Karpas-422 (cell line): ENCODE measurements at regions not wholly inside any gene's neighbourhood (a gene's known extent, or its start where the extent isn't known, plus 50 kb on each side); places are given as distances from the start of the nearest gene placed in this dataset.

ENCODE experiments used
- DNase-seq: peaks from one replicate; pipeline ENCODE4 v3.0.0-alpha.2; 2015
- H2AFZ ChIP-seq: fragments of 200-600 bp; sonication (generic); 2 replicates; pipeline ENCODE4 v1.6.1; 2014; ENCODE audit warnings: antibody characterized with exemption, low read length, mixed read lengths
- H3K27ac ChIP-seq: fragments of 200-600 bp; sonication (generic); 2 replicates; pipeline ENCODE4 v1.5.1; 2014; ENCODE audit warnings: mild to moderate bottlenecking, low read length, moderate library complexity
- H3K27me3 ChIP-seq: fragments of 200-600 bp; sonication (generic); 2 replicates; pipeline ENCODE4 v1.6.1; 2014; ENCODE audit warnings: low read length, mixed read lengths
- H3K36me3 ChIP-seq: fragments of 200-600 bp; sonication (generic); 2 replicates; pipeline ENCODE4 v1.6.1; 2014; ENCODE audit warnings: low read length, mixed read lengths; ENCODE audit not compliant: insufficient read depth
- H3K4me1 ChIP-seq: fragments of 200-600 bp; sonication (generic); 2 replicates; pipeline ENCODE4 v1.6.1; 2014; ENCODE audit warnings: mild to moderate bottlenecking, low read length, mixed read lengths
- H3K4me2 ChIP-seq: fragments of 200-600 bp; sonication (generic); 2 replicates; pipeline ENCODE4 v1.6.1; 2014; ENCODE audit warnings: low read length, low read depth, mild to moderate bottlenecking; ENCODE audit not compliant: poor library complexity, severe bottlenecking
- H3K4me3 ChIP-seq: fragments of 200-600 bp; sonication (generic); 2 replicates; pipeline ENCODE4 v1.5.1; 2014; ENCODE audit warnings: mild to moderate bottlenecking, antibody characterized with exemption, low read length, mixed read lengths
- H3K79me2 ChIP-seq: fragments of 200-600 bp; sonication (generic); 2 replicates; pipeline ENCODE4 v1.6.1; 2014; ENCODE audit warnings: mild to moderate bottlenecking, low read length, mixed read lengths
- H3K9ac ChIP-seq: fragments of 200-600 bp; sonication (generic); 2 replicates; pipeline ENCODE4 v1.6.0; 2014; ENCODE audit warnings: low read length
- H3K9me2 ChIP-seq: fragments of 200-600 bp; sonication (generic), shearing (Covaris generic); replicated peaks from 2 replicates; pipeline ENCODE4 v1.6.0; 2014; ENCODE audit warnings: mild to moderate bottlenecking, low read length, moderate library complexity; ENCODE audit not compliant: insufficient read depth
- H3K9me3 ChIP-seq: fragments of 300-700, 200-600 bp; sonication (generic); 2 replicates; pipeline ENCODE4 v1.6.1; 2014; ENCODE audit warnings: low read length, mixed read lengths
- H4K20me1 ChIP-seq: fragments of 200-600 bp; sonication (generic); 2 replicates; pipeline ENCODE4 v1.6.1; 2014; ENCODE audit warnings: mild to moderate bottlenecking, antibody characterized with exemption, low read length, low read depth; ENCODE audit not compliant: insufficient read depth

DNA sequence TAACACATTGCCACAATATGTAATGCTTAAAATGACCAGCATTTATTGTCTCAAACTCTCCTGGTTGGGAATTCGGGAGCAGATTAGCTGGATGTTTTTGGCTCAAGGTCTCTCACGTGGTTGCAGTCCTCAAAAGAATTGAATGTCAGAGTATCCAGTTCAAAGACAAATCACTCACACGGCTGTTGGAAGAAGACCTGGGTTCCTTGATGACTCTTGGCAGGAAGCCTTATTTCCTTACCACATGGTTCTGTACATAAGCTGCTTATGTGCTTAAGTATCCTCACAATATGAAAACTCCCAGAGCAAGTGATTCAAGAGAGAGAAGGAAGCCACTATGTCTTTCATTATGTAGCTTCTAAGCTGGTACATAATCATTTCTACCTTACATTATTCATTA, 230.3 kb upstream of the PTPRD start:
- H3K9me3 ChIP-seq, result peaks cover 10% of the 10 kb centered on the region; the same call in 1 of the 2 replicates
- no peaks in the 10 kb centered on the region for H3K79me2 ChIP-seq
- no peaks in the 10 kb centered on the region for H3K9me2 ChIP-seq
- H3K27me3 ChIP-seq, result no peaks in the 10 kb centered on the region
- H3K36me3 ChIP-seq, result no peaks in the 10 kb centered on the region
- DNase-seq, result no peak
- no peak overlapping the region for H3K4me2 ChIP-seq
- no peak overlapping the region for H3K4me3 ChIP-seq
- no peak overlapping the region for H3K9ac ChIP-seq
- no peak overlapping the region for H3K27ac ChIP-seq
- no peak overlapping the region for H2AFZ ChIP-seq
- H3K4me1 ChIP-seq, result no peaks in the 10 kb centered on the region
- H4K20me1 ChIP-seq, result no peaks in the 10 kb centered on the region

GRCh38 chr9:10855847-10856246, 243.0 kb upstream of the PTPRD start:
- peak; percentile 49 for DNase-seq

DNA sequence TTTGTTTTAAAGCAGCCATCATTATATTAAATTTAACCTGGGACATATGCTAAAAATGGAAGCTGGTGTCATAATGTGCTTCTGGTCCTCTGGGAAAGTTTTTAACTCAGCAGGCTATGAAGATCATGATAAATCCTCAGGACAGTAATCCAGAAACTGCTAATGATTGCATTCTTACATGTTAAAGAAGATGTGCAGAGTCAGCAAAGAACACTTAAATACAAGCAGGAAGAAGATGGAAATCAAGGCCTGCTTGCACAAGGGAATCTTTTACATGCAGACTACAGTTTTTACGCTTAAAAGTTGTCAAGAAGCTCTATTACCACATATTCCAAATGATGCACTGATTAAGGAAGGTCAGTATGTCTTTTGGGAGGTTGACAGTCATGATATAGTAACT, 246.0 kb upstream of the PTPRD start:
- Histone ChIP-seq H3K36me3 (no peaks in the 10 kb centered on the region), H3K9me3 (peaks cover 15% of the 10 kb centered on the region), H3K4me1 (no peaks in the 10 kb centered on the region), H4K20me1 (no peaks in the 10 kb centered on the region), H3K4me3 (no peak overlapping the region), H3K4me2 (no peak overlapping the region), H3K79me2 (no peaks in the 10 kb centered on the region), H3K27me3 (no peaks in the 10 kb centered on the region), H3K27ac (no peak overlapping the region), H3K9me2 (no peaks in the 10 kb centered on the region), H3K9ac (no peak overlapping the region), H2AFZ (no peak overlapping the region)
- no peak for DNase-seq

More at GRCh38 chr9:10855847-10856246, 243.0 kb upstream of the PTPRD start:
- no peaks in the 10 kb centered on the region for H3K36me3 ChIP-seq
- H3K27me3 ChIP-seq, result no peaks in the 10 kb centered on the region
- H3K9me3 ChIP-seq, result peaks cover 12% of the 10 kb centered on the region
- no peak overlapping the region for H3K27ac ChIP-seq
- no peaks in the 10 kb centered on the region for H4K20me1 ChIP-seq
- no peaks in the 10 kb centered on the region for H3K4me1 ChIP-seq
- no peak overlapping the region for H3K4me2 ChIP-seq
- H3K9me2 ChIP-seq, result no peaks in the 10 kb centered on the region
- no peak overlapping the region for H3K9ac ChIP-seq
- H3K4me3 ChIP-seq, result no peak overlapping the region
- no peak overlapping the region for H2AFZ ChIP-seq
- no peaks in the 10 kb centered on the region for H3K79me2 ChIP-seq

DNA sequence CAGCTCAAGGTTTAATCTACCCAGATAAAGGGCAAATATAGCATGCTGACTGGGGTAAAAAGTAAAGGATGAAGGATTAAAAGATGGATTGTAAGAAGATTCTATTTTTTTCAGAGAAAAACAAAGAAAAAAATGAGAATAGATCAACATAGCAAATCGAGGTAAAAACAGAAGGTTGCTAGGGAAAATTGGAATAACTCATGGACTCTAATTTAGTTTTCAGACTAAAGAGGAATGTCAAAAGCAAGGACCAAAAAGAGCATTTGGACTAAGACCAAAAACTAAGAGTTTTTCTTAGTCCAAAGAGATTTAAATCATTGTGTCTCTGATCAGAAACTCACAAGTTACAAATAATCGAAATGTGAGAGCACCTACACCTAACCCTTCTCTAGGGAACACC, 250.7 kb upstream of the PTPRD start:
- Histone ChIP-seq H3K4me1 (no peaks in the 10 kb centered on the region), H3K27ac (no peak overlapping the region), H3K4me2 (no peak overlapping the region), H4K20me1 (no peaks in the 10 kb centered on the region), H3K27me3 (no peaks in the 10 kb centered on the region), H3K36me3 (no peaks in the 10 kb centered on the region), H3K79me2 (no peaks in the 10 kb centered on the region), H3K9me2 (no peaks in the 10 kb centered on the region), H2AFZ (no peak overlapping the region), H3K4me3 (no peak overlapping the region), H3K9ac (no peak overlapping the region), H3K9me3 (peaks cover 13% of the 10 kb centered on the region)
- no peak for DNase-seq

DNA sequence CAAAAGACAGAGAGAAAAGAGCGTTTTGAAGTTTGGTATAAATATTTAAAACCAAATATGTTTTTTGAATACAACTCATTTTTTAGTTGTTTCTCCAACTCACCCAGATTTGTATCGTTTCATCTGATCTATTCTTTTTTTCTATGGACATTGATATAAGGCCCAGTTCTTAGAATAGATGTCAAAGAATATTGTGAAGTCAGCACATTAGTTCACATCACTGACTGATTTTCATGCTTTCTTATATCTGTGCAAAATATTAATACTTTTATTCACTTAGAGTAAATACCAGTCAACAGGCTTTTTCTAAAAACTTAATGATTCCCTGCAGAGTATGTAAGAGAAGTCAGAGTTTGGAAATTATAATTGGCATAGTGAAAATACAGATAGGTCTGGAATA, 254.4 kb upstream of the PTPRD start:
- DNase-seq, result no peak
- Histone ChIP-seq H3K27ac (no peak overlapping the region), H3K9me2 (no peaks in the 10 kb centered on the region), H4K20me1 (no peaks in the 10 kb centered on the region), H2AFZ (no peak overlapping the region), H3K9me3 (0 out of 2 replicates have a peak, but pooled peaks cover 6% of the 10 kb centered on the region), H3K36me3 (no peaks in the 10 kb centered on the region), H3K4me1 (no peaks in the 10 kb centered on the region), H3K27me3 (no peaks in the 10 kb centered on the region), H3K79me2 (no peaks in the 10 kb centered on the region), H3K4me3 (no peak overlapping the region), H3K9ac (no peak overlapping the region), H3K4me2 (no peak overlapping the region)

- Histone ChIP-seq H3K9me2 (no peaks in the 10 kb centered on the region), H2AFZ (no peak overlapping the region), H3K4me3 (no peak overlapping the region), H3K4me1 (no peaks in the 10 kb centered on the region), H3K27ac (no peak overlapping the region), H3K9me3 (peaks cover 3% of the 10 kb centered on the region; the same call in 1 of the 2 replicates), H4K20me1 (no peaks in the 10 kb centered on the region), H3K79me2 (no peaks in the 10 kb centered on the region), H3K4me2 (no peak overlapping the region), H3K9ac (no peak overlapping the region), H3K27me3 (no peaks in the 10 kb centered on the region), H3K36me3 (no peaks in the 10 kb centered on the region)
- DNase-seq, result no peak
These were observed 256.9 kb upstream of the PTPRD start for GRCh38 chr9:10869687-10870086.

- Histone ChIP-seq H4K20me1 (no peaks in the 10 kb centered on the region), H3K36me3 (no peaks in the 10 kb centered on the region), H3K9me3 (peaks cover 6% of the 10 kb centered on the region), H3K9me2 (no peaks in the 10 kb centered on the region), H3K4me1 (no peaks in the 10 kb centered on the region), H3K27me3 (no peaks in the 10 kb centered on the region), H3K79me2 (no peaks in the 10 kb centered on the region), H3K9ac (no peak overlapping the region), H3K27ac (no peak overlapping the region), H3K4me2 (no peak overlapping the region), H2AFZ (no peak overlapping the region), H3K4me3 (no peak overlapping the region)
- no peak for DNase-seq
These were observed 261.2 kb upstream of the PTPRD start for GRCh38 chr9:10873999-10874398.

DNA sequence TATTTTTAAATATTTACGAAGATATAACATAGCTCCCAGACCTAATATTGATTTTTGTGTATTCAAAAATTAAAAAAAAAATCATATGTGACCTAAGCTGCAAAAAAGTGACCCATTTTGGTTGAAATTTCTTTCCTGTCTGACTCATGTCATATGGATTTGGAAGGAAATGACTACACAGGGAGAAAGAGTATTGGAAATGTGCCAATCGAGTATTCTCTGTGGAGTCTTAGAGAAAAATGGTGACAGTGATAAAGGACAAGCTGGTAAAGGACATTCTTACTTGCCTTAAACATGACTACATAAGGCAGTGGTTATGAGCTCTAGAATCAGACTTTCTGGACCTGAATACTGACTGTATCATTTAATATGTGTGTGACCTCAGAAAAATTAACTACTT, 262.9 kb upstream of the PTPRD start:
- Histone ChIP-seq H3K9ac (no peak overlapping the region), H3K4me1 (no peaks in the 10 kb centered on the region), H3K79me2 (no peaks in the 10 kb centered on the region), H3K36me3 (no peaks in the 10 kb centered on the region), H3K4me2 (no peak overlapping the region), H3K9me2 (no peaks in the 10 kb centered on the region), H3K9me3 (peaks cover 12% of the 10 kb centered on the region), H3K27ac (no peak overlapping the region), H3K4me3 (no peak overlapping the region), H3K27me3 (no peaks in the 10 kb centered on the region), H4K20me1 (no peaks in the 10 kb centered on the region), H2AFZ (no peak overlapping the region)
- no peak for DNase-seq

DNA sequence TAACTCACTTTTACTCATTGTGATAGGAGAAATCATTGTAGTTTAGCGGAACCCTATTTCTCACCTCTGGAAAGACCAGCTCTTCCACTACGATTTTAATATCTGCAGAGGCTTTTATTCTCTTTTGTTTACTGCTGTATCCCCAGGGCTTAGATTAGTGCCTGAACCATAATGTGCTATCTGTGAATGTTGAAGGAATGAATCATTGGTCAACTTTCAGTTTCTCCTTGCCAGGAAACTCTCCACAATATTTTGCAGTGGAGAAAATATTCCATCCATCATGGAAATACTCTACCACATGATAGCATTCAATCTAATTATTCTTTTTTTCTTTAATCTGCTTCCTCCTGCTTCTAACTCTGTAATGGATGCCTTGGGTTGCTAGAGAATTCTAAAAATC, 263.5 kb upstream of the PTPRD start:
- H3K79me2 ChIP-seq, result no peaks in the 10 kb centered on the region
- H3K9me2 ChIP-seq, result no peaks in the 10 kb centered on the region
- H4K20me1 ChIP-seq, result no peaks in the 10 kb centered on the region
- DNase-seq, result no peak
- H3K9ac ChIP-seq, result no peak overlapping the region
- H3K27ac ChIP-seq, result no peak overlapping the region
- H3K36me3 ChIP-seq, result no peaks in the 10 kb centered on the region
- no peaks in the 10 kb centered on the region for H3K4me1 ChIP-seq
- H3K4me3 ChIP-seq, result no peak overlapping the region
- H3K27me3 ChIP-seq, result no peaks in the 10 kb centered on the region
- no peak overlapping the region for H3K4me2 ChIP-seq
- peaks cover 15% of the 10 kb centered on the region for H3K9me3 ChIP-seq
- no peak overlapping the region for H2AFZ ChIP-seq
